K562 (cell line): ENCODE measurements at regions not wholly inside any gene's neighbourhood (a gene's known extent, or its start where the extent isn't known, plus 50 kb on each side); places are given as distances from the start of the nearest gene placed in this dataset.

Source experiments
- ATAC-seq: fragments of 200-7000 bp; cut with Tn5 transposase; 3 replicates; pipeline ENCODE4 v1.9.1; 2020; ENCODE audit warnings: moderate library complexity
- BruUV-seq: library from RNA; stranded (reverse); fragments of 400-500 nt; replicated peaks from 2 replicates; lab custom pipeline; 2021; lab: Mats Ljungman, UMichigan
- CTCF ChIA-PET: fragments of 300-600 bp; formaldehyde crosslinking; extraction: SDS; loops from one replicate; lab custom pipeline; 2021; ENCODE audit warnings: low intra/inter-chr PET ratio; lab: Yijun Ruan, JAX
- POLR2A ChIA-PET: fragments of 300-600, 350-650 bp; sonication (Branson Sonifier 250); formaldehyde crosslinking; extraction: SDS; loops from one replicate; lab custom pipeline; 2021; ENCODE audit warnings: antibody characterized with exemption, inconsistent platforms; lab: Yijun Ruan, JAX
- DNase-seq, 4 experiments: peaks; one replicate each; pipeline versions ENCODE4 v3.0.0 to v3.0.0-alpha.2; 2011 to 2018; ENCODE audit warnings: low spot score in 3 of 4, mixed read lengths in 3 of 4; ENCODE audit errors: extremely low read depth in 1 of 4
- FAIRE-seq: peaks from 2 replicates; lab custom pipeline; 2011; peaks lifted over from hg19 to GRCh38; lab: Jason Lieb, UNC
- H2AFZ ChIP-seq: 2 replicates; pipeline ENCODE4 v1.6.0; 2011; ENCODE audit warnings: low read depth, low read length, control low read depth, inconsistent platforms
- H3K27ac ChIP-seq: fragments of 200-600 bp; 3 replicates; pipeline ENCODE4 v1.8.0; 2011; ENCODE audit warnings: low read depth, mild to moderate bottlenecking, control low read depth, inconsistent platforms, low read length, moderate library complexity, mixed read lengths; ENCODE audit errors: extremely low read depth
- H3K27me3 ChIP-seq, 2 experiments: fragments of 300-600 bp in 1 of 2; 2 replicates in 1 of 2; 3 replicates in 1 of 2; pipeline versions ENCODE4 v1.6.0 to v1.8.0; 2011; ENCODE audit warnings: inconsistent platforms in 2 of 2, low read length in 2 of 2, mild to moderate bottlenecking in 1 of 2, mixed read lengths in 1 of 2, moderate library complexity in 1 of 2; ENCODE audit not compliant: control insufficient read depth in 2 of 2, insufficient read depth in 2 of 2
- H3K36me3 ChIP-seq: fragments of 300-600 bp; 3 replicates; pipeline ENCODE4 v1.8.0; 2011; ENCODE audit warnings: mild to moderate bottlenecking, low read length, inconsistent platforms; ENCODE audit not compliant: control insufficient read depth, insufficient read depth
- H3K4me1 ChIP-seq, 2 experiments: fragments of 200-600 bp in 1 of 2; replicated peaks in 1 of 2; 2 replicates in 1 of 2; 3 replicates in 1 of 2; pipeline versions ENCODE4 v1.5.1 to v1.8.0; 2011; ENCODE audit warnings: inconsistent platforms in 2 of 2, low read length in 2 of 2, mild to moderate bottlenecking in 1 of 2, mixed read lengths in 1 of 2, moderate library complexity in 1 of 2; ENCODE audit not compliant: control insufficient read depth in 2 of 2, insufficient read depth in 2 of 2
- H3K4me2 ChIP-seq: 2 replicates; pipeline ENCODE4 v1.6.1; 2011; ENCODE audit warnings: low read length, control low read depth, inconsistent platforms, mixed read lengths; ENCODE audit not compliant: insufficient read depth
- H3K4me3 ChIP-seq: fragments of 200-600 bp; sonication (generic), shearing (Covaris generic); 2 replicates; pipeline ENCODE4 v1.5.1; 2016; ENCODE audit warnings: control low read depth, inconsistent platforms
- H3K79me2 ChIP-seq: fragments of 200-600 bp; 3 replicates; pipeline ENCODE4 v1.8.0; 2011; ENCODE audit warnings: low read length, inconsistent platforms; ENCODE audit not compliant: control insufficient read depth, insufficient read depth
- H3K9ac ChIP-seq, 2 experiments: 2 replicates each; pipeline versions ENCODE4 v1.6.0 to v1.6.1; 2011; ENCODE audit warnings: low read depth in 2 of 2, low read length in 2 of 2, control low read depth in 1 of 2, inconsistent platforms in 1 of 2, mild to moderate bottlenecking in 1 of 2, mixed read lengths in 1 of 2; ENCODE audit not compliant: insufficient read depth in 1 of 2
- H3K9me1 ChIP-seq: one replicate; pipeline ENCODE4 v1.6.0; 2011; ENCODE audit warnings: inconsistent platforms, mild to moderate bottlenecking, low read length, moderate library complexity; ENCODE audit not compliant: control insufficient read depth, insufficient read depth
- H3K9me3 ChIP-seq: replicated peaks from 2 replicates; pipeline ENCODE4 v1.5.1; 2011; ENCODE audit warnings: low read depth, low read length, inconsistent platforms; ENCODE audit not compliant: control insufficient read depth, insufficient read depth
- H4K20me1 ChIP-seq: replicated peaks from 2 replicates; pipeline ENCODE4 v1.6.1; 2011; ENCODE audit warnings: low read length, inconsistent platforms, mixed read lengths; ENCODE audit not compliant: control insufficient read depth, insufficient read depth
- C11orf30 ChIP-seq: fragments of 450-650 bp; IDR thresholded peaks from 2 replicates; pipeline ENCODE4 v1.6.1; 2016; ENCODE audit warnings: low read depth, mild to moderate bottlenecking
- JUND ChIP-seq, 2 experiments: IDR thresholded peaks; 2 replicates in 1 of 2; 3 replicates in 1 of 2; pipeline ENCODE4 v1.6.1; 2011; ENCODE audit warnings: borderline replicate concordance in 2 of 2, low read depth in 2 of 2, low read length in 2 of 2, improper control_type of control experiment in 1 of 2, missing biosample characterization in 1 of 2, missing genetic modification characterization in 1 of 2, missing genetic modification reagents in 1 of 2
- MECOM ChIP-seq: fragments of 250-450 bp; sonication (Bioruptor Pico); IDR thresholded peaks from 2 replicates; pipeline ENCODE4 v1.8.0; 2022; ENCODE audit warnings: inconsistent platforms
- MTA3 ChIP-seq: fragments of 450-650 bp; formaldehyde crosslinking; IDR thresholded peaks from 2 replicates; pipeline ENCODE4 v1.6.1; 2017; ENCODE audit warnings: mild to moderate bottlenecking, borderline replicate concordance
- NFE2L1 ChIP-seq: fragments of 450-650 bp; IDR thresholded peaks from 2 replicates; pipeline ENCODE4 v1.6.1; 2016; ENCODE audit warnings: missing genetic modification characterization, low read depth, mild to moderate bottlenecking, missing compliant biosample characterization, moderate library complexity, borderline replicate concordance
- POLR2B ChIP-seq: fragments of 450-650 bp; IDR thresholded peaks from 2 replicates; pipeline ENCODE4 v1.6.1; 2018; ENCODE audit warnings: low read depth; ENCODE audit not compliant: partially characterized antibody
- POLR3G ChIP-seq: IDR thresholded peaks from 2 replicates; pipeline ENCODE4 v1.6.1; 2011; ENCODE audit not compliant: insufficient read length, insufficient replicate concordance; ENCODE audit errors: extremely low read depth
- RBFOX2 ChIP-seq: fragments of 200-400 bp; formaldehyde crosslinking; IDR thresholded peaks from 2 replicates; pipeline ENCODE4 v1.6.1; 2017; ENCODE audit warnings: low read depth, mild to moderate bottlenecking, low read length, moderate library complexity
- WGBS: fragments of 100-300 bp; shearing (Covaris generic); methylation state at CpG from one replicate; pipeline ENCODE4 v1.1.6; 2016; ENCODE audit warnings: low coverage, mixed read lengths; ENCODE audit not compliant: insufficient coverage; ENCODE audit errors: missing lambda C conversion rate; 5-methylcytosine and 5-hydroxymethylcytosine counted together
- in situ Hi-C: fragments of 300-500 bp; cut with MboI; formaldehyde crosslinking; loops from 4 replicates; pipeline ENCODE4 v1.15.0; 2018; ENCODE audit warnings: inconsistent platforms, mixed read lengths
- intact Hi-C: fragments of 100-400 bp; cut with micrococcal nuclease; formaldehyde crosslinking; loops from 2 replicates; pipeline ENCODE4 v1.14.2; 2022
- TF ChIP-seq, protein P1 (sequence below): sonication (generic); IDR thresholded peaks from 2 replicates; pipeline ENCODE4 v1.6.1; 2016
- TF ChIP-seq, protein P2 (sequence below): fragments of 250-450 bp; sonication (Bioruptor Pico); IDR thresholded peaks from 2 replicates; pipeline ENCODE4 v1.4.0; 2020; ENCODE audit warnings: mild to moderate bottlenecking

DNA sequence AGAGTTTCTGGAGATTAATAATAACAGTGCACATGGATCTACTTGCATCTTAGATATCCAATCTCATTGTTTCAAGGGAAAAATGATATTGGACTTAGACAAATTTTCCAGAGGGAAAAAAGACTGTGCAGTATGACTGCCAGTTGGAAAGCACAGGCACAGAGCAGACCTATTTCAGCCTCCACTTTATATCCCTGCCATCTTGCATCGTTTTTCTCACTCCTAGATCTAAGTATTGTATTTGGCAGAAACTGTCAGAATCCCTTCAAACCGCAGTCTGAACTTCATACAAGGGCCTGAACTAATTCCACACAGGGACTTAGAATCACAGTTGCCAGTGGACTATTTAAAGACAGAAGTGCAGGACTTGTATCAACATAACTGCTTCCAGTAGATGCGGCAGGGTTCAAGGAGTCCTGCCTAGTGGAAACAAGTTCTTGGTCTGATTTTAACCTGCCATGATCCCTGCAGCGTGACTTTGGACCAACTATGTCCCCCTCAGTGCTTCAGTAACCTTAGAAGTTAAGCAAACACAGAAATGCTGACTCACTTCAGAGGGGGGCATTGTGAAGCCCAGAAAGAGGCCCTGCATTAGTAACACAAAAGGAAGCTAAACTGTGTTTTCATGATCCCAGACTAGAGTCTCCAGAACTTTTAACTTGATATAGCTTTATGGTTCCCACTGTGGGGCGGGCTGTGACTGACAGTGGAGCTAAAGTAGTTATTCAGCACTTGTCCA is 95.7 kb upstream of the PALS2 start (continued):
- TF ChIP-seq POLR2B (no peak), MECOM (CRISPR knock-in tag) (no peak), MTA3 (0 out of 2 replicates have a peak, but pooled peaks have one; percentile 35), RBFOX2 (no peak), NFE2L1 (tag) (peak; percentile 69; the same call in 1 of the 2 replicates), POLR3G (no peak), JUND (IDR thresholded peaks at IDR 0.05; ENCODE audit: borderline replicate concordance, low read depth, low read length) (no peak), JUND (tag; IDR thresholded peaks at IDR 0.05; ENCODE audit: borderline replicate concordance, low read depth, low read length) (peak; percentile 44; the same call in 1 of the 3 replicates)
- TF ChIP-seq, protein P1, sequence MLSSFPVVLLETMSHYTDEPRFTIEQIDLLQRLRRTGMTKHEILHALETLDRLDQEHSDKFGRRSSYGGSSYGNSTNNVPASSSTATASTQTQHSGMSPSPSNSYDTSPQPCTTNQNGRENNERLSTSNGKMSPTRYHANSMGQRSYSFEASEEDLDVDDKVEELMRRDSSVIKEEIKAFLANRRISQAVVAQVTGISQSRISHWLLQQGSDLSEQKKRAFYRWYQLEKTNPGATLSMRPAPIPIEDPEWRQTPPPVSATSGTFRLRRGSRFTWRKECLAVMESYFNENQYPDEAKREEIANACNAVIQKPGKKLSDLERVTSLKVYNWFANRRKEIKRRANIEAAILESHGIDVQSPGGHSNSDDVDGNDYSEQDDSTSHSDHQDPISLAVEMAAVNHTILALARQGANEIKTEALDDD = 0 out of 2 replicates have a peak, but pooled peaks have one; percentile 39

DNA sequence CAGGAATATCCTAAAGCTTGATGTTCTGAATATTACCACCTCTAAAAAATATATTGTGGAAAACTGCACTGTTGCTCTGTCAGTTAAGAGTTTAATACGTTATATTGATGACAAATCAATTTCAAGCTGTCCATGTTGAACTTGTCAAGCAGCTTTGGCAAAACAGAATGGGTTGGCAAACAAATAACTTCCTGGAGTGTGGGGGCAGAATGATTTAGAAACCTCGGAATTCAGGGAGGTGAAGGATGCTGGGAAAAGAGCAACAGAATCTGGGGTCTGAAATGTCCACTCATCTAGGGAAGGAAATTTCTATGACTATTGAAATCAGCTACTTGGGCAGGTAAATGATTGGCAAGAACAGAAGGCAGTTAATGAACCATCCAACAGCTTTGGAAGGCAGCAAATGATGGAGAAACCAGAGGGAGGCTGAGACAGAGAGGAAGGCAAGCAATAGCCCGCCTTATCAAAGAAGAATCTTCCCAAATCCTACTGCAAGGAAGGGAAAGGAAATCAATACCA is 95.1 kb upstream of the PALS2 start:
- no peak overlapping the region for H3K4me3 ChIP-seq
- H3K9ac ChIP-seq = no peak overlapping the region
- TF ChIP-seq, protein P2, sequence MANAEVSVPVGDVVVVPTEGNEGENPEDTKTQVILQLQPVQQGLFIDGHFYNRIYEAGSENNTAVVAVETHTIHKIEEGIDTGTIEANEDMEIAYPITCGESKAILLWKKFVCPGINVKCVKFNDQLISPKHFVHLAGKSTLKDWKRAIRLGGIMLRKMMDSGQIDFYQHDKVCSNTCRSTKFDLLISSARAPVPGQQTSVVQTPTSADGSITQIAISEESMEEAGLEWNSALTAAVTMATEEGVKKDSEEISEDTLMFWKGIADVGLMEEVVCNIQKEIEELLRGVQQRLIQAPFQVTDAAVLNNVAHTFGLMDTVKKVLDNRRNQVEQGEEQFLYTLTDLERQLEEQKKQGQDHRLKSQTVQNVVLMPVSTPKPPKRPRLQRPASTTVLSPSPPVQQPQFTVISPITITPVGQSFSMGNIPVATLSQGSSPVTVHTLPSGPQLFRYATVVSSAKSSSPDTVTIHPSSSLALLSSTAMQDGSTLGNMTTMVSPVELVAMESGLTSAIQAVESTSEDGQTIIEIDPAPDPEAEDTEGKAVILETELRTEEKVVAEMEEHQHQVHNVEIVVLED = no peak
- TF ChIP-seq C11orf30 = peak; percentile 12; the same call in 1 of the 2 replicates
- no peaks in the 10 kb centered on the region; a peak in 1 of 5 replicates for H3K27me3 ChIP-seq
- ChIA-PET POLR2A (interaction anchor here (0.8 to 1.5 kb wide), 2 partner anchors 12 to 21 kb away, joined by 3 to 4 read pairs; no protein-coding TSS in a partner anchor), CTCF (no interaction called here)
- H3K27ac ChIP-seq = peak overlapping the region; percentile 39; the same call in 2 of the 3 replicates
- H3K4me1 ChIP-seq = peaks cover 0 to 7% of the 10 kb centered on the region in 2 experiments; a peak in 1 of 5 replicates
- intact Hi-C loops = no loop called here
- peak overlapping the region; percentile 86 for H2AFZ ChIP-seq
- no peaks in the 10 kb centered on the region for H3K9me3 ChIP-seq
- 0 out of 2 replicates have a peak overlapping the region, but pooled peaks have one; percentile 28 for H3K4me2 ChIP-seq
- 29% methylated on average over 3 of the region's 3 CpGs for WGBS
- FAIRE-seq = no peak
- H3K9me1 ChIP-seq = no peaks in the 10 kb centered on the region
- in situ Hi-C loops = no loop called here
- no peaks in the 10 kb centered on the region for H3K36me3 ChIP-seq
- no peak for DNase-seq
- no peak for ATAC-seq
- H4K20me1 ChIP-seq = no peaks in the 10 kb centered on the region
- BruUV-seq = no TSS peak
- no peaks in the 10 kb centered on the region for H3K79me2 ChIP-seq
